GM23338 (cell line): ENCODE measurements at regions not wholly inside any gene's neighbourhood (a gene's known extent, or its start where the extent isn't known, plus 50 kb on each side); places are given as distances from the start of the nearest gene placed in this dataset.

ENCODE experiments used
- ATAC-seq: fragments of 200-7000 bp; cut with Tn5 transposase; 3 replicates; pipeline ENCODE4 v1.9.1; 2020
- DNase-seq: peaks from one replicate; pipeline ENCODE4 v3.0.0-alpha.2; 2015; ENCODE audit warnings: low spot score
- H2AFZ ChIP-seq: fragments of 200-600 bp; sonication (generic); 2 replicates; pipeline ENCODE4 v1.8.0; 2016; ENCODE audit warnings: antibody characterized with exemption, mild to moderate bottlenecking, moderate library complexity
- H3F3A ChIP-seq: fragments of 200-600 bp; sonication (generic); replicated peaks from 2 replicates; pipeline ENCODE4 v1.8.0; 2017; ENCODE audit warnings: antibody characterized with exemption, mixed run types, low read depth
- H3K27ac ChIP-seq: fragments of 200-600 bp; sonication (generic); 2 replicates; pipeline ENCODE4 v1.6.1; 2016; ENCODE audit warnings: low read depth
- H3K27me3 ChIP-seq: fragments of 200-600 bp; sonication (generic); 2 replicates; pipeline ENCODE4 v1.8.0; 2016; ENCODE audit warnings: mild to moderate bottlenecking, mixed run types, moderate library complexity; ENCODE audit not compliant: insufficient read depth
- H3K36me3 ChIP-seq: fragments of 200-600 bp; sonication (generic); 2 replicates; pipeline ENCODE4 v1.8.0; 2016; ENCODE audit warnings: mild to moderate bottlenecking; ENCODE audit not compliant: insufficient read depth
- H3K4me1 ChIP-seq: fragments of 200-600 bp; sonication (generic); 2 replicates; pipeline ENCODE4 v1.8.0; 2016; ENCODE audit warnings: mild to moderate bottlenecking, moderate library complexity; ENCODE audit not compliant: insufficient read depth
- H3K4me2 ChIP-seq: fragments of 200-600 bp; sonication (generic); 2 replicates; pipeline ENCODE4 v1.7.1; 2017; ENCODE audit warnings: mixed run types
- H3K4me3 ChIP-seq: fragments of 200-600 bp; sonication (generic); 2 replicates; pipeline ENCODE4 v1.6.1; 2016; ENCODE audit warnings: mixed run types
- H3K79me2 ChIP-seq: fragments of 200-600 bp; sonication (generic); replicated peaks from 2 replicates; pipeline ENCODE4 v1.8.0; 2017; ENCODE audit warnings: mild to moderate bottlenecking; ENCODE audit not compliant: insufficient read depth
- H3K9me2 ChIP-seq: fragments of 200-600 bp; sonication (generic); 2 replicates; pipeline ENCODE4 v1.8.0; 2017; ENCODE audit not compliant: insufficient read depth
- H4K20me1 ChIP-seq: fragments of 200-600 bp; sonication (generic); replicated peaks from 2 replicates; pipeline ENCODE4 v1.8.0; 2017; ENCODE audit warnings: mild to moderate bottlenecking; ENCODE audit not compliant: insufficient read depth
- H3K27ac Mint-ChIP-seq: 2 replicates; pipeline ENCODE4 v1.8.0; 2020; ENCODE audit warnings: inconsistent platforms, mild to moderate bottlenecking, moderate library complexity, mixed read lengths
- H3K27me3 Mint-ChIP-seq: 3 replicates; pipeline ENCODE4 v1.8.0; 2022; ENCODE audit warnings: low read depth, mild to moderate bottlenecking, moderate library complexity, mixed read lengths, inconsistent platforms; ENCODE audit not compliant: insufficient read depth, poor library complexity
- H3K36me3 Mint-ChIP-seq: 3 replicates; pipeline ENCODE4 v1.8.0; 2021; ENCODE audit warnings: low read depth, mild to moderate bottlenecking, inconsistent platforms, moderate library complexity, mixed read lengths
- H3K4me1 Mint-ChIP-seq: 3 replicates; pipeline ENCODE4 v1.8.0; 2020; ENCODE audit warnings: mild to moderate bottlenecking, inconsistent platforms, mixed read lengths
- H3K4me3 Mint-ChIP-seq: 3 replicates; pipeline ENCODE4 v1.8.0; 2021; ENCODE audit warnings: moderate library complexity, mild to moderate bottlenecking, inconsistent platforms, mixed read lengths
- H3K9me3 Mint-ChIP-seq: 3 replicates; pipeline ENCODE4 v1.8.0; 2020; ENCODE audit warnings: moderate library complexity, mild to moderate bottlenecking, inconsistent platforms, mixed read lengths
- CREB1 ChIP-seq: fragments of 250-450 bp; sonication (Bioruptor Pico); IDR thresholded peaks from 2 replicates; pipeline ENCODE4 v1.5.0; 2020; ENCODE audit warnings: low read depth, mild to moderate bottlenecking, moderate library complexity
- EZH2 ChIP-seq: fragments of 200-600 bp; sonication (generic); IDR thresholded peaks from one replicate; pipeline ENCODE4 v1.8.0; 2017; ENCODE audit warnings: antibody characterized with exemption, mild to moderate bottlenecking, low read depth; ENCODE audit not compliant: unreplicated experiment
- NANOG ChIP-seq: IDR thresholded peaks from 2 replicates; pipeline ENCODE4 v1.6.1; 2016; ENCODE audit warnings: antibody characterized with exemption, borderline replicate concordance
- POLR2AphosphoS5 ChIP-seq: IDR thresholded peaks from 2 replicates; pipeline ENCODE4 v1.6.1; 2016; ENCODE audit warnings: antibody characterized with exemption, low read depth
- REST ChIP-seq: IDR thresholded peaks from one replicate; pipeline ENCODE4 v1.6.1; 2018; ENCODE audit warnings: antibody characterized with exemption; ENCODE audit not compliant: unreplicated experiment
- TF ChIP-seq, protein P1 (sequence below): fragments of 250-450 bp; sonication (Bioruptor Pico); IDR thresholded peaks from 2 replicates; pipeline ENCODE4 v1.5.0; 2020; ENCODE audit warnings: mild to moderate bottlenecking, moderate library complexity
- TF ChIP-seq, protein P2 (sequence below), 2 experiments: fragments of 200-600 bp in 1 of 2; sonication (generic) in 1 of 2; conservative IDR thresholded peaks; 2 replicates each; pipeline versions ENCODE4 v1.5.1 to v1.6.1; 2016 to 2017; ENCODE audit warnings: antibody characterized with exemption in 2 of 2, low read depth in 2 of 2, mild to moderate bottlenecking in 2 of 2, moderate library complexity in 1 of 2

GRCh38 chr6:99096170-99096569 is 148.4 kb upstream of the FBXL4 start (continued):
- TF ChIP-seq, protein P1, sequence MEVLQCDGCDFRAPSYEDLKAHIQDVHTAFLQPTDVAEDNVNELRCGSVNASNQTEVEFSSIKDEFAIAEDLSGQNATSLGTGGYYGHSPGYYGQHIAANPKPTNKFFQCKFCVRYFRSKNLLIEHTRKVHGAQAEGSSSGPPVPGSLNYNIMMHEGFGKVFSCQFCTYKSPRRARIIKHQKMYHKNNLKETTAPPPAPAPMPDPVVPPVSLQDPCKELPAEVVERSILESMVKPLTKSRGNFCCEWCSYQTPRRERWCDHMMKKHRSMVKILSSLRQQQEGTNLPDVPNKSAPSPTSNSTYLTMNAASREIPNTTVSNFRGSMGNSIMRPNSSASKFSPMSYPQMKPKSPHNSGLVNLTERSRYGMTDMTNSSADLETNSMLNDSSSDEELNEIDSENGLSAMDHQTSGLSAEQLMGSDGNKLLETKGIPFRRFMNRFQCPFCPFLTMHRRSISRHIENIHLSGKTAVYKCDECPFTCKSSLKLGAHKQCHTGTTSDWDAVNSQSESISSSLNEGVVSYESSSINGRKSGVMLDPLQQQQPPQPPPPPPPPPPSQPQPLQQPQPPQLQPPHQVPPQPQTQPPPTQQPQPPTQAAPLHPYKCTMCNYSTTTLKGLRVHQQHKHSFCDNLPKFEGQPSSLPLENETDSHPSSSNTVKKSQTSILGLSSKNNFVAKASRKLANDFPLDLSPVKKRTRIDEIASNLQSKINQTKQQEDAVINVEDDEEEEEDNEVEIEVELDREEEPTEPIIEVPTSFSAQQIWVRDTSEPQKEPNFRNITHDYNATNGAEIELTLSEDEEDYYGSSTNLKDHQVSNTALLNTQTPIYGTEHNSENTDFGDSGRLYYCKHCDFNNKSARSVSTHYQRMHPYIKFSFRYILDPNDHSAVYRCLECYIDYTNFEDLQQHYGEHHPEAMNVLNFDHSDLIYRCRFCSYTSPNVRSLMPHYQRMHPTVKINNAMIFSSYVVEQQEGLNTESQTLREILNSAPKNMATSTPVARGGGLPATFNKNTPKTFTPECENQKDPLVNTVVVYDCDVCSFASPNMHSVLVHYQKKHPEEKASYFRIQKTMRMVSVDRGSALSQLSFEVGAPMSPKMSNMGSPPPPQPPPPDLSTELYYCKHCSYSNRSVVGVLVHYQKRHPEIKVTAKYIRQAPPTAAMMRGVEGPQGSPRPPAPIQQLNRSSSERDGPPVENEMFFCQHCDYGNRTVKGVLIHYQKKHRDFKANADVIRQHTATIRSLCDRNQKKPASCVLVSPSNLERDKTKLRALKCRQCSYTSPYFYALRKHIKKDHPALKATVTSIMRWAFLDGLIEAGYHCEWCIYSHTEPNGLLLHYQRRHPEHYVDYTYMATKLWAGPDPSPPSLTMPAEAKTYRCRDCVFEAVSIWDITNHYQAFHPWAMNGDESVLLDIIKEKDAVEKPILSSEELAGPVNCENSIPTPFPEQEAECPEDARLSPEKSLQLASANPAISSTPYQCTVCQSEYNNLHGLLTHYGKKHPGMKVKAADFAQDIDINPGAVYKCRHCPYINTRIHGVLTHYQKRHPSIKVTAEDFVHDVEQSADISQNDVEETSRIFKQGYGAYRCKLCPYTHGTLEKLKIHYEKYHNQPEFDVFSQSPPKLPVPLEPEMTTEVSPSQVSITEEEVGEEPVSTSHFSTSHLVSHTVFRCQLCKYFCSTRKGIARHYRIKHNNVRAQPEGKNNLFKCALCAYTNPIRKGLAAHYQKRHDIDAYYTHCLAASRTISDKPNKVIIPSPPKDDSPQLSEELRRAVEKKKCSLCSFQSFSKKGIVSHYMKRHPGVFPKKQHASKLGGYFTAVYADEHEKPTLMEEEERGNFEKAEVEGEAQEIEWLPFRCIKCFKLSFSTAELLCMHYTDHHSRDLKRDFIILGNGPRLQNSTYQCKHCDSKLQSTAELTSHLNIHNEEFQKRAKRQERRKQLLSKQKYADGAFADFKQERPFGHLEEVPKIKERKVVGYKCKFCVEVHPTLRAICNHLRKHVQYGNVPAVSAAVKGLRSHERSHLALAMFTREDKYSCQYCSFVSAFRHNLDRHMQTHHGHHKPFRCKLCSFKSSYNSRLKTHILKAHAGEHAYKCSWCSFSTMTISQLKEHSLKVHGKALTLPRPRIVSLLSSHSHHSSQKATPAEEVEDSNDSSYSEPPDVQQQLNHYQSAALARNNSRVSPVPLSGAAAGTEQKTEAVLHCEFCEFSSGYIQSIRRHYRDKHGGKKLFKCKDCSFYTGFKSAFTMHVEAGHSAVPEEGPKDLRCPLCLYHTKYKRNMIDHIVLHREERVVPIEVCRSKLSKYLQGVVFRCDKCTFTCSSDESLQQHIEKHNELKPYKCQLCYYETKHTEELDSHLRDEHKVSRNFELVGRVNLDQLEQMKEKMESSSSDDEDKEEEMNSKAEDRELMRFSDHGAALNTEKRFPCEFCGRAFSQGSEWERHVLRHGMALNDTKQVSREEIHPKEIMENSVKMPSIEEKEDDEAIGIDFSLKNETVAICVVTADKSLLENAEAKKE (CRISPR knock-in tag) = no peak

DNA sequence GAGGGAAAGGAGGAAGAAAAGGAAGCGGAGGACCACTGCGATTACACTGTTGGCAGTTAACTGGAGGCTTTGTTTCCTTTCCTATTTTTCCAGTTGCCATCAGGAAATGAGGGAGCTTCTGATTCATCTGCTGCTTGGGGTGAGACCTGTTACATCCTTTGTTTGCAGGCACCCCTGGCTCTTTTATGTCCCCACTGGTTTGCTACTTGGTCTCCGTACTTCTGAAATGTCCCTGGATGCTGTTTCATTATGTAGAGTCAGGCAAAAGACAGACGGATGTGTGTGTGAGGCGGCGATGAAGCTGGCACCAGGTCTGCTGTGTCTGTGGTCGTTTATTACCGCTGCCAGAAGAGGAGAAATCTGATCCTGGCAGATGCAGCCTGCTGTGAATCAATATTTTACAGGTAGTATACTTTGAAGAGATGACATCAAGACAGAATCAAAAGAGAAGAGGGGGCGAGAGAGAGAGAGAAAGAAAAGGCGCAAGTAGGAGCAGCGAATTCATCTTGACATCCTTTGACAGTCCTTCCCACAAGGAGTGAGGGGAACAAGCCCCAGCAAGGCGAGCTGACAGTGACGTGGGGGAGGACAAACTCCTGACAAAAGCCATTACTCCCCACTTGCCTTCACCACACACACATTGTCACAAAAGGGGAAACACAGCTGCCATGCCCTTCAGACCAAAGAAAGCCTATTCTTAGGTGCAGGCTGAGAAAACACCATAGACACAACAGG is 145.9 kb upstream of the FBXL4 start:
- Histone ChIP-seq H3K4me3 (no peak overlapping the region), H2AFZ (peak overlapping the region; percentile 47; the same call in 1 of the 2 replicates), H3K27me3 (no peaks in the 10 kb centered on the region), H3K4me1 (no peaks in the 10 kb centered on the region), H3K27ac (no peak overlapping the region), H3F3A (no peaks in the 10 kb centered on the region), H3K36me3 (no peaks in the 10 kb centered on the region), H3K79me2 (no peaks in the 10 kb centered on the region), H3K4me2 (no peak overlapping the region), H3K9me2 (no peaks in the 10 kb centered on the region), H4K20me1 (no peaks in the 10 kb centered on the region)
- Mint-ChIP-seq H3K27ac (no peak overlapping the region), H3K4me1 (peaks cover 9% of the 10 kb centered on the region; the same call in 2 of the 3 replicates), H3K9me3 (no peaks in the 10 kb centered on the region), H3K27me3 (peaks cover 4% of the 10 kb centered on the region), H3K36me3 (no peaks in the 10 kb centered on the region), H3K4me3 (no peak overlapping the region)
- TF ChIP-seq EZH2 = no peak
- no peak for TF ChIP-seq CREB1
- TF ChIP-seq REST = no peak
- TF ChIP-seq, protein P2, sequence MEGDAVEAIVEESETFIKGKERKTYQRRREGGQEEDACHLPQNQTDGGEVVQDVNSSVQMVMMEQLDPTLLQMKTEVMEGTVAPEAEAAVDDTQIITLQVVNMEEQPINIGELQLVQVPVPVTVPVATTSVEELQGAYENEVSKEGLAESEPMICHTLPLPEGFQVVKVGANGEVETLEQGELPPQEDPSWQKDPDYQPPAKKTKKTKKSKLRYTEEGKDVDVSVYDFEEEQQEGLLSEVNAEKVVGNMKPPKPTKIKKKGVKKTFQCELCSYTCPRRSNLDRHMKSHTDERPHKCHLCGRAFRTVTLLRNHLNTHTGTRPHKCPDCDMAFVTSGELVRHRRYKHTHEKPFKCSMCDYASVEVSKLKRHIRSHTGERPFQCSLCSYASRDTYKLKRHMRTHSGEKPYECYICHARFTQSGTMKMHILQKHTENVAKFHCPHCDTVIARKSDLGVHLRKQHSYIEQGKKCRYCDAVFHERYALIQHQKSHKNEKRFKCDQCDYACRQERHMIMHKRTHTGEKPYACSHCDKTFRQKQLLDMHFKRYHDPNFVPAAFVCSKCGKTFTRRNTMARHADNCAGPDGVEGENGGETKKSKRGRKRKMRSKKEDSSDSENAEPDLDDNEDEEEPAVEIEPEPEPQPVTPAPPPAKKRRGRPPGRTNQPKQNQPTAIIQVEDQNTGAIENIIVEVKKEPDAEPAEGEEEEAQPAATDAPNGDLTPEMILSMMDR (conservative IDR thresholded peaks at IDR 0.05; ENCODE audit: low read depth in 2 of 2) = no peak
- TF ChIP-seq POLR2AphosphoS5 = no peak
- TF ChIP-seq NANOG = no peak
- DNase-seq (no peak), ATAC-seq (no peak)
